K562 (cell line): ENCODE measurements at regions not wholly inside any gene's neighbourhood (a gene's known extent, or its start where the extent isn't known, plus 50 kb on each side); places are given as distances from the start of the nearest gene placed in this dataset.
A peak's percentile ranks its signal among the peaks of the same experiment; 100 is the strongest.

Experiments used
- ARID1B ChIP-seq: fragments of 450-650 bp; IDR thresholded peaks from 2 replicates; pipeline ENCODE4 v1.6.1; 2016; ENCODE audit warnings: antibody characterized with exemption, mild to moderate bottlenecking, inconsistent platforms
- C11orf30 ChIP-seq: fragments of 450-650 bp; IDR thresholded peaks from 2 replicates; pipeline ENCODE4 v1.6.1; 2016; ENCODE audit warnings: low read depth, mild to moderate bottlenecking
- CCNT2 ChIP-seq: IDR thresholded peaks from 2 replicates; pipeline ENCODE4 v1.6.1; 2011; ENCODE audit warnings: borderline replicate concordance, low read depth, mild to moderate bottlenecking, moderate library complexity, mixed read lengths, low read length; ENCODE audit not compliant: insufficient read length; ENCODE audit errors: extremely low read depth
- ETV6 ChIP-seq, 3 experiments: fragments of 150-350 bp in 1 of 3; sonication (generic) in 1 of 3; formaldehyde crosslinking in 1 of 3; IDR thresholded peaks; 2 replicates each; pipeline versions ENCODE4 v1.6.1 to v1.8.0; 2014 to 2022; ENCODE audit warnings: borderline replicate concordance in 2 of 3, low read depth in 2 of 3, antibody characterized with exemption in 1 of 3, low read length in 1 of 3, mild to moderate bottlenecking in 1 of 3, missing genetic modification reagents in 1 of 3
- FOXK2 ChIP-seq, 2 experiments: fragments of 450-650 bp; IDR thresholded peaks in 1 of 2; conservative IDR thresholded peaks in 1 of 2; 2 replicates each; pipeline ENCODE4 v1.6.1; 2016; ENCODE audit warnings: low read depth in 2 of 2, mild to moderate bottlenecking in 1 of 2
- GABPA ChIP-seq: fragments of 200-800 bp; sonication (Bioruptor generic); conservative IDR thresholded peaks from 2 replicates; pipeline ENCODE4 v1.6.1; 2016; ENCODE audit warnings: low read depth, missing genetic modification characterization, missing compliant biosample characterization
- KLF13 ChIP-seq: fragments of 450-650 bp; IDR thresholded peaks from 2 replicates; pipeline ENCODE4 v1.6.1; 2016; ENCODE audit warnings: missing genetic modification characterization, low read depth, mild to moderate bottlenecking, missing compliant biosample characterization, moderate library complexity, borderline replicate concordance
- MTA2 ChIP-seq: fragments of 450-650 bp; IDR thresholded peaks from 2 replicates; pipeline ENCODE4 v1.6.1; 2016; ENCODE audit warnings: low read depth
- MTA3 ChIP-seq: fragments of 450-650 bp; formaldehyde crosslinking; IDR thresholded peaks from 2 replicates; pipeline ENCODE4 v1.6.1; 2017; ENCODE audit warnings: mild to moderate bottlenecking, borderline replicate concordance
- NR4A1 ChIP-seq, 2 experiments: fragments of 250-450 bp in 1 of 2; fragments of 450-650 bp in 1 of 2; sonication (Bioruptor Pico) in 1 of 2; IDR thresholded peaks; 2 replicates each; pipeline versions ENCODE4 v1.4.0 to v1.6.1; 2016 to 2020; ENCODE audit warnings: mild to moderate bottlenecking in 2 of 2, missing compliant biosample characterization in 1 of 2, missing genetic modification characterization in 1 of 2, moderate library complexity in 1 of 2
- POLR2B ChIP-seq: fragments of 450-650 bp; IDR thresholded peaks from 2 replicates; pipeline ENCODE4 v1.6.1; 2018; ENCODE audit warnings: low read depth; ENCODE audit not compliant: partially characterized antibody
- PRMT5 ChIP-seq: sonication (generic); formaldehyde crosslinking; IDR thresholded peaks from 2 replicates; pipeline ENCODE4 v1.5.0; 2020; ENCODE audit warnings: missing genetic modification reagents
- RNF219 ChIP-seq: fragments of 250-450 bp; sonication (Bioruptor Pico); IDR thresholded peaks from 2 replicates; pipeline ENCODE4 v1.5.0; 2022; ENCODE audit warnings: mild to moderate bottlenecking
- TAF9B ChIP-seq: fragments of 450-650 bp; IDR thresholded peaks from 2 replicates; pipeline ENCODE4 v1.6.1; 2018; ENCODE audit warnings: mild to moderate bottlenecking; ENCODE audit not compliant: partially characterized antibody
- ZKSCAN3 ChIP-seq: fragments of 250-450 bp; sonication (Bioruptor Pico); IDR thresholded peaks from 2 replicates; pipeline ENCODE4 v1.4.0; 2020
- ZNF384 ChIP-seq: IDR thresholded peaks from 2 replicates; pipeline ENCODE4 v1.6.1; 2012; ENCODE audit warnings: low read depth, low read length, improper control_type of control experiment
- ZNF639 ChIP-seq, 2 experiments: fragments of 200-800 bp in 1 of 2; sonication (Bioruptor generic) in 1 of 2; sonication (generic) in 1 of 2; formaldehyde crosslinking in 1 of 2; IDR thresholded peaks in 1 of 2; conservative IDR thresholded peaks in 1 of 2; 2 replicates each; pipeline versions ENCODE4 v1.5.0 to v1.6.1; 2016 to 2020; ENCODE audit warnings: missing compliant biosample characterization in 1 of 2, missing genetic modification characterization in 1 of 2, missing genetic modification reagents in 1 of 2
- ZNF740 ChIP-seq, 3 experiments: fragments of 200-800 bp in 1 of 3; sonication (Bioruptor generic) in 1 of 3; sonication (generic) in 1 of 3; formaldehyde crosslinking in 1 of 3; IDR thresholded peaks; 2 replicates each; pipeline versions ENCODE4 v1.6.1 to v1.8.0; 2016 to 2022; ENCODE audit warnings: mild to moderate bottlenecking in 2 of 3, missing compliant biosample characterization in 2 of 3, missing genetic modification characterization in 2 of 3, missing genetic modification reagents in 1 of 3
- TF ChIP-seq, protein P1 (sequence below): fragments of 250-450 bp; sonication (Bioruptor Pico); IDR thresholded peaks from 2 replicates; pipeline ENCODE4 v1.8.0; 2022; ENCODE audit warnings: inconsistent platforms, mild to moderate bottlenecking, moderate library complexity, borderline replicate concordance

DNA sequence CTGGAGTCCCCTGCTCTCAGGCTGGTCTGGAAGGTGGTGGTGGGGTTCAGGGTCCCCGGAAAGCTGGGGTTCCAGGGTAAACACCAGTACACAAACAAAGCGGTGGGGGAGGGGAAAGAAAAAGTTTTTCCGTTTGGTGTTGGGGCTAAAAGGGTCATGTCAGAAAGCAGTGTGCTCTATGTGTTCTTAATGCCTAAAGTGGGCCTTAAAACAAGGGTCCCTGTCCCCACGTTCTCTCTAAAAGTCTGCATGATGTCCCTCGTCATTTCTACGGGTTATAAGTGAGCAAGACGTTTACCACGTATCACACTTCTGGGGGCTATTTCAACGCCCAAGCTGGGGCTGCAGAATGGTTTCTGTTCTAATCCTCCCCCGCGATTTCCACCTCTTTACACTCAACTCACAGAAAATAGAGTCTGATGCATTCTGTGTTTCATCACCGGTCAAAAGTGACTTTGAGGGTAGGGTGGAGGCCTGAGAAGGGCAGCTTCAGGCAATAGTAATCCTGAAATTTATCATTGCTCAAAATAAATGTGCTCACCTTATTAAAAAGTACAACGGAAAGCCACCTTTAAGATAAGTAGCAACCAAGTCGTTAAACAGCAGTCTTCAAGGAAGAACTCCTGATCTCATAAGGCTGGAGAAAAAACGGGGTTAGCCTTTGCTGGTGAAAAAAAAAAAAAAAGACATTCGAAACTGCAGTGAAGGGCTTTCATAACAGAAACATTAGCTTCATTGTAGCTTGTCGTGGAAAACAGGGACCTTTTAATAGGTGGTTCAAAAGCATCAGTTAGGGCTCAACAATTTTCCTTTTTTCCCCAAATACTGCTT, 63.9 kb upstream of the PTGR2 start (continued):
- TF ChIP-seq FOXK2 (conservative IDR thresholded peaks at IDR 0.05 in 1 of 2, IDR thresholded peaks at IDR 0.05 in 1 of 2; ENCODE audit: low read depth in 2 of 2) (no peak), KLF13 (no peak), RNF219 (CRISPR knock-in tag) (no peak), PRMT5 (no peak), NR4A1 (CRISPR knock-in tag; IDR thresholded peaks at IDR 0.05) (no peak), NR4A1 (tag; IDR thresholded peaks at IDR 0.05) (no peak), TAF9B (peak; percentile 16), ZKSCAN3 (no peak), GABPA (tag) (no peak), C11orf30 (no peak), ZNF384 (peak; percentile 68), MTA2 (no peak), ZNF639 (CRISPR knock-in tag; conservative IDR thresholded peaks at IDR 0.05 in 1 of 2, IDR thresholded peaks at IDR 0.05 in 1 of 2) (peak in 1 of 2 experiments; percentile 43; a peak in 1 of 4 replicates), ARID1B (0 out of 2 replicates have a peak, but pooled peaks have one; percentile 7), POLR2B (peak; percentile 20), ZNF740 (CRISPR knock-in tag; IDR thresholded peaks at IDR 0.05) (no peak), ZNF740 (tag; IDR thresholded peaks at IDR 0.05) (no peak), MTA3 (no peak), CCNT2 (no peak), ETV6 (IDR thresholded peaks at IDR 0.05; ENCODE audit: borderline replicate concordance in 1 of 2, low read depth in 2 of 2, low read length in 1 of 2) (no peak), ETV6 (CRISPR knock-in tag; IDR thresholded peaks at IDR 0.05; ENCODE audit: borderline replicate concordance) (no peak)
- TF ChIP-seq, protein P1, sequence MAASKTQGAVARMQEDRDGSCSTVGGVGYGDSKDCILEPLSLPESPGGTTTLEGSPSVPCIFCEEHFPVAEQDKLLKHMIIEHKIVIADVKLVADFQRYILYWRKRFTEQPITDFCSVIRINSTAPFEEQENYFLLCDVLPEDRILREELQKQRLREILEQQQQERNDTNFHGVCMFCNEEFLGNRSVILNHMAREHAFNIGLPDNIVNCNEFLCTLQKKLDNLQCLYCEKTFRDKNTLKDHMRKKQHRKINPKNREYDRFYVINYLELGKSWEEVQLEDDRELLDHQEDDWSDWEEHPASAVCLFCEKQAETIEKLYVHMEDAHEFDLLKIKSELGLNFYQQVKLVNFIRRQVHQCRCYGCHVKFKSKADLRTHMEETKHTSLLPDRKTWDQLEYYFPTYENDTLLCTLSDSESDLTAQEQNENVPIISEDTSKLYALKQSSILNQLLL (CRISPR knock-in tag): no peak
